Dermis microvascular lymphatic vessel endothelial cell (primary cell): ENCODE measurements at regions not wholly inside any gene's neighbourhood (a gene's known extent, or its start where the extent isn't known, plus 50 kb on each side); places are given as distances from the start of the nearest gene placed in this dataset.

Source experiments
- DNase-seq, 2 donors: peaks; one replicate each; pipeline versions ENCODE4 v3.0.0 to v3.0.0-alpha.2; 2010; ENCODE audit warnings: low read depth in 2 of 2

- DNase-seq, result no peak
Measured at GRCh38 chr18:24785019-24785418, 324.6 kb downstream of the HRH4 start.

- DNase-seq, result peak in 1 of 2 donors; percentile 15
Measured at GRCh38 chr18:24786027-24786426, 325.6 kb downstream of the HRH4 start.

- DNase-seq, result no peak
Measured at GRCh38 chr18:24790347-24790746, 329.9 kb downstream of the HRH4 start.

- DNase-seq, result no peak
Measured at GRCh38 chr18:24791751-24792545, 331.5 kb downstream of the HRH4 start.

GRCh38 chr18:24793742-24794141, 333.3 kb downstream of the HRH4 start:
- no peak for DNase-seq

GRCh38 chr18:24795129-24795528, 334.7 kb downstream of the HRH4 start:
- DNase-seq, result no peak

GRCh38 chr18:24797981-24798380, 337.5 kb downstream of the HRH4 start:
- no peak for DNase-seq

- DNase-seq, result peak in 1 of 2 donors; percentile 12
Measured at GRCh38 chr18:24799176-24799575, 338.7 kb downstream of the HRH4 start.

GRCh38 chr18:24799720-24800119, 339.3 kb downstream of the HRH4 start:
- no peak for DNase-seq

GRCh38 chr18:24801001-24801400, 340.6 kb downstream of the HRH4 start:
- DNase-seq, result no peak

- no peak for DNase-seq
Measured at GRCh38 chr18:24802456-24802855, 342.0 kb downstream of the HRH4 start.

- DNase-seq, result no peak
Measured at GRCh38 chr18:24805156-24805555, 344.7 kb downstream of the HRH4 start.

- no peak for DNase-seq
Measured at GRCh38 chr18:24809173-24809950, 348.9 kb downstream of the HRH4 start.

GRCh38 chr18:24810561-24811305, 350.3 kb downstream of the HRH4 start:
- no peak for DNase-seq

- no peak for DNase-seq
Measured at GRCh38 chr18:24811950-24812681, 351.7 kb downstream of the HRH4 start.

- DNase-seq, result peak in 1 of 2 donors; percentile 72
Measured at GRCh38 chr18:24814521-24814920, 354.1 kb downstream of the HRH4 start.

- DNase-seq, result no peak
Measured at GRCh38 chr18:24817150-24817549, 356.7 kb downstream of the HRH4 start.

- no peak for DNase-seq
Measured at GRCh38 chr18:24817587-24818371, 357.3 kb downstream of the HRH4 start.

GRCh38 chr18:24818441-24818840, 358.0 kb downstream of the HRH4 start:
- DNase-seq, result no peak

- no peak for DNase-seq
Measured at GRCh38 chr18:24819141-24819890, 358.9 kb downstream of the HRH4 start.
